ENCODE measurements at regions not wholly inside any gene's neighbourhood (a gene's known extent, or its start where the extent isn't known, plus 50 kb on each side); places are given as distances from the start of the nearest gene placed in this dataset.

DNA sequence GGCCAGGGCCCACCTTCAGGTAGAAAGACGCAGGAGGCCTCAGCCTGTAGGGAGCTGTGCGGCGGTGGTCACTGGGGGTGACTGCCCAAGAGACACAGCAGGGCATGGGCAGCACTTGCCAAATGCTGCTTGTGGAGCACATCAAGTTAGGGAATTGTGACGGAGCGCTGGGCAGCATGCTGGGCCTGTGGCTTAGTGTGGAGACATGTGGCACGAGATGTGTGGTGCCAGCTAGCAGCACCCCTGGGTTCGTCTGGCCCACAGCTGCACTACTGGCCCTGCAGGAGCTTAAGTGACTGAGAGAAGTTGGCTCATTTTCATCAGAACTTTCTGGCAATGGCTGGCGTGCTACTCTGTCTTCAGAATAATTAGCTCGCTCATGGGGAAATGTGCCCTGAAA is 213.1 kb upstream of the SYNDIG1 start:
- no peak for FAIRE-seq

DNA sequence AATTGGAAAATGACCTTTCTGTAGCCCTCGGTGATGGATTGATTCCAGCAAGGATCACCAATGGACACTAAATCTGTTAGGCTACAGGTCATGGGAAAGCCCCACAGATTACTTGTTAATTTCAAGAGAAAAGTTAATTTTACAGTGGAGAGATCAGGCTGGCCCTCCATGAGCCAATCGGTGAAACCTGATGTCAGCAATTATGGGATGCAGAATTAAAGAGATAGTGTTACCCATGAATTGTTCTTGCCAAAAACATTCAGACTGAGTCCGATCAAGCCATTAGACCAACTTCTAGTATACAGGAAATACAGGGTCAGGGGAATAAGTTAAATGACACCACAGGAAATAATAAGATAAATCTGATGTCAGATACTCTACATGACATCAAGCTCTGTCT is 214.9 kb upstream of the SYNDIG1 start:
- FAIRE-seq = no peak

DNA sequence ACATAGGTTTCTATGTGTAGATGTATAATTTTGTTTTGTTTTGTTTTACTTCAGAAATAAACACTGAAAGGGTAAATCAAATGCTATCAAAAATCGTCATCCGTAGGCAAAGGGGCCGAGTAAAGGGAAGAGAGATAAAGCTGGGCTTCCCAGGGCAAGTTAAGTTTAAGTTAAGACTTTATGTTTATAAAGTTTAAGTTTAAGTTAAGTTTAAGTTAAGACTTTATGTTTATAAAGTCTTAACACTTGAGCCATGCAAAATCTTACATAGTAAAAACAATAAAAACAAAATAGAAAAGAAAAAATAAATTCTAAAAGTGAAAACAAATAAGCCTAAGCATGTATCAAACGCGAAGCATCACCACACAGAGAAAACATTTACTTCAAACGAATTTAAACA is 216.1 kb upstream of the SYNDIG1 start:
- FAIRE-seq = no peak

DNA sequence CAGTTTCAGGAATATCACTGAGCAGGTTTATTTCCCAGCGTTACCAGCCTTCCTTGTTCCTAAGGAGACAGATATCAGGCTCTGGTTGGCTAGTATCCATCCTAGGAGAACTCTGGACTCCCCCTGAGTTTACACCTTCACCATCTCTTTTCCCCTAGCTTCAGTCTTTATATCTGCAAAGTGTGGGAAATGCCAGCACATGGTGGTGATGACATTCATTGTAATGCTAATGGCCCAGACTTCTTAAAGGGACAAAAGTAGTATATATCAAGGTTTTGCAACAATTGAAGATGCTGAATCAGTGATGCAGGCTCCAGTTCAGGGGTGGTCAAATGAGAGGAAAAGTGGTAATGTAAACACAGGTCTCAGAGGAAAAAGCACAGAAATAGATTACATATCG is 224.3 kb upstream of the SYNDIG1 start:
- no peak for FAIRE-seq

DNA sequence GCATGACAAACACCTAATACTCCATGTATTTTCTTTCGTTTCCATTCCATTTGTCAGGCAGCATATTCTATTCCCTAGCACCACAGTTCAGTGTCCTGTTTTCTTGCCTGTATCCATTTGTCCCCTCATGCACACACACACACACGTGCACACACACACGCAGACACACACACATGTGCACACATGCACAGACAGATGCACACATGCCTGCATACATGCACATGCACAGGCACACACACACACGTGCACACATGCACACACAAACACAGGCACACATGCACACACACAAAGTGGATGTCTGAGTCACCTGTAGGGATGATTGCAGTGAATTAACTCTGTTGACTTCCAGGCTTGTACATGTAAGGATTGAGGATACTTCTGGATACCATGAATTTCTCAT is 226.7 kb upstream of the SYNDIG1 start:
- no peak for FAIRE-seq

DNA sequence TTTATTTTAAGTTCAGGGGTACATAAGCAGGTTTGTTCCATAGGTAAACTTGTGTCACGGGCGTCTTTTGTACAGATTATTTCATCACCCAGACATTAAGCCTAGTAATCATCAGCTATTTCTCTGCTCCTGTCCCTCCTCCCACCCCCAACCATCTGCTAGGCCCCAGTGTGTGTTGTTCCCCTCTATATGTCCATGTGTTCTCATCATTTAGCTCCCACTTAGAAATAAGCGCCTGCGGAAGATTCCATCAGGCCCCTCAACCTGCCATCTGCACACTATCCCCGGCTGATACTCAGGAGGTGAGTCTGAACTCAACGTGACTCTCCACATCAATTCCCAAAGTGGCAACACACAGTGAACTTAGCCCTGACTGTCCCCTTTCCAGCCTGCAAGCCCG is 228.0 kb upstream of the SYNDIG1 start:
- no peak for FAIRE-seq

DNA sequence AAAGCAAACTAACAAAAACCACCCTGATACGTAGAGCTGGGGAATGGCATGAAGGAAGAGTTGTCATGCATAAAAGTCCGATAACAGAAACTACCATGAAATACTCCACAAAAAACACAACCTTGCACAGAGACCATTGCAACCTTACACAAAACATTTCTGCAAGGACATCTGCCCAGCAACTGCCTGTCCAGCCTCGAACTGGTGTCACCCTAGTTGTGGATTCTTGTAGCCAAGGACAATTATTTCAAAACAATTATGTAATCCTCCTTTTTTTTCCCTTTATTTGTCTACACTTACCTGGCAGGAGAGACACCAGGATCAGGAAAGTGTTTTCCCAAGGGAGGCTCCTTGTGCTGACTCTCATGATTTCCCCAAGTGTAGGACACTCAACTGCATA is 232.5 kb upstream of the SYNDIG1 start:
- FAIRE-seq = no peak

DNA sequence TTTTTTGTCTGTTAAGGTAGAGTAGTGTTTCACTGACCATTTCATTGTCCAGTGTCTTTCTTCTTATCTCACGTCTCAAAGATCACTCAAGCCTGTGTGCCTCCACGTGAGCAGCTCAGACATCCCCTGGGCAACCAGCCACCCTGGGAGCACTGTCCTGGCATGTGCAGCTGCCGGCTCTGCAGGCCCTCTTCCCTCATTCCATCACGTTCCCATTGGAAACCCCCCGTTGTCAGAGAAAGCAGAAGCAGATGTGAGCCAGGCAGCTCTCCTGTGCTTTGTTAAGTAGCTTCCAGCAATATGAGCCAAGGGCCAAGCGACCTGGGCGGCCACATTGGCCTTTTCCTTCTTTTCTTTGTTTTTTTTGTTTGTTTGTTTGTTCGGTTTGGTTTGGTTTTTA is 233.2 kb upstream of the SYNDIG1 start:
- no peak for FAIRE-seq

DNA sequence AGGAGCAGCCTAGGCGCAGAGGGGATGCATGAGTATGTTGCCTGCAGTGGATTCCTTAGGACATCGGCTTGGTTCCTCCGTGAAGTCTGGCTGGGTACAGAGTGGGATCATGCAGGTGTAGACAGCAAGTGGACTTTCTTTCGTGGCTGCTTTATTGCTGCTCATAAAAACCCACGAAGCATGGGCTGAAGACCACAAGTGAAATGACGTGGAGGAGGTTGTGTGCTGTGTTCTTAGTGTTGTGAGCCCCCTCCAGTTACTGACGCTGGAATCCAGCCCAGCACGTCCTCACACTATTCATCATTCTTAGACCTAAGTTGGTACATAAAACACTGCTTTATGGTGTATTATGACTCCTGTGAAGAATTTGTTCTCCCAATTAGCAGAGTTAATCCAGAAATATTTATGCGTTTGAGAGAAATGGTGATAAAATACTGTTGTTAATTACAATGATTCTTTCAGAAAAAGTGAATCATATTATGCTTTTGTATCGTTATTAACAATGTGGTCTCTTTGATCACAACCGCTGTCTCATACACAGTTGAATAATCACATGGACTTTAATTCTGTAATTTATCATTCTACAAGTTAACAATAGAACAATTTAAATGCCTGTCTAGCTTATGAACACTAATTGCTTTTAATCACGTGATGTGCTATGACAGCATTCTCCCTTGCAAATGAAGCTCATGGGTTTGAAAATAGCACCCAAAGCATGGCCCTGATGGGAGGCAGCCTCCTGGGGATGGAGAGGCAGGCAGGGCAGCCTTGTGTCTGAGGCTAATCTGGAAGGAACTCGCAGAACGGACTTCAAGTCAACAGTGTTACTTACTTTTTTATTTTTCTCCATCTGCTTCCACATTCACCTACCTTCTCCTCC is 233.9 kb upstream of the SYNDIG1 start:
- FAIRE-seq = no peak

DNA sequence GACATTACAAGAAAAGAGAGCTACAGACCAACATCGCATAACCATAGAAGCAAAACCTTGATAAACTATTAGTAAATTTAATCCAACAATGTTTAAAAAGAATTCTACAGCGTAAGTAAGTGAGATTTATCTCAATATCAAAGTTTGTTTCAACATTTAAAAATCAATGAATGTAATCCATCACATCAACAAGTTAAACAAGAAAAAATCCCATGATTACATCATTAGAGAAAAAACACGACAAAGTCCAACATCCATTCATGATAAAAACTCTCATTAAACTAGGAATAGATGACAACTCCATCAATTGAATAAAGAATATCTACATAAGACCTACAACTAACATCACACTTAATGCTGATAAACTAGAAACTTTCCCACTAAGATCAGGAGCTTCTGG is 239.0 kb upstream of the GGTLC1 start:
- no peak for FAIRE-seq

DNA sequence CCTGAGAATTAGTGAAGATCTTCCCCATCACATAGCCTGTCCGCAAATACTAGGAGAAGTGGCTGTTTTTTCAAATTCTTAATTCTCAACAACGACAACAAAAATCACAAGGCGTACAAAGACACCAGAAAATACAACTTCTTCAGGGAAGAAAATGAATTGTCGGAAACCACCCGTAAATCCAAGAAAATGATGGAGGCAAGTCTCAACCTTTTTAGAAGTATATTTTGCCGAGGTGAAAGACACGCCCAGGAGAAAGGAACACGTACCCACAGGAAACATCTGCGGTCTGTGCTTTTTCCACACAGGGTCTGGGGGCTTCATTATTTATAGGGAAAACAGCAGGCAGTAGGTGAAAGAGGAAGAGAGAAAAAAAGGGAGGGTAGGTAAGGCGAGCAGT is 223.9 kb upstream of the GGTLC1 start:
- FAIRE-seq = no peak

DNA sequence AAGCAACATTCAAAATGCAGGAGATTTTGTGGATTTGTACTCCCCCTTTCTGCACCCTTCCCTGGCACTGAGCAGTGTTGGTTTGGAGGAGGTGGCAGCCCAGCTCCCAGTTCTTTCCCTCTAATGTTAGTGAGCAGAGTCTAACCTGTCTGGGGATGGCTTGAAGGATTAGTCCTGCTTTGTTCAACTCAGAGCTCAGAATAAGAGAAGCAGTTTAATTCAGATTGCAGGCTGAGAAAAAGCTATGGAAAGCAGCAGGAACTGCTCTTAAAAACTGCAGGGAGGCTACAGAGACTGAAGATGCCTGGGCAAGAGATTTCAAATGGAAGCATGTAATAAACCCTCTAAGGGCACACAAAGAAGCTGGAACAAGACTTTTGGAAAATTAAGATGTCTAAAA is 223.4 kb upstream of the GGTLC1 start:
- FAIRE-seq = no peak

DNA sequence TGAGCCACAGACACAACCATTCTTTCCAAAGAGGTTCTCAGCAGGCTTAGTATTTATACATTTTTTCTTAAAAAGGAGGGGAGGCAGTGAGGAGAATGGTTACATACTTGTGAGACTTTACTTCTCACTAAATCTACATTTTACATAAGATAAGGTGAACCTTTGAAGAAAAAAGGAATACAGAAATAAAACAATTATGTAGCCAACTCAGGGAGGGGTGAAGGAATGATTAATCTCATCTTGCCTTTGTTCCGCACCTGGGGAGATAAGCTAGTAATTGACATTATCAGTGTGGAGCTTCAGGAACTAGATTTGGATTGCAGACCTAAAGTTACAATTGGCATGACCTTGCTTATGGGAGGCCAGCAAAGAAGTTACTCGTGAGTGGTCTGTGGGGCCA is 221.8 kb upstream of the GGTLC1 start:
- no peak for FAIRE-seq

DNA sequence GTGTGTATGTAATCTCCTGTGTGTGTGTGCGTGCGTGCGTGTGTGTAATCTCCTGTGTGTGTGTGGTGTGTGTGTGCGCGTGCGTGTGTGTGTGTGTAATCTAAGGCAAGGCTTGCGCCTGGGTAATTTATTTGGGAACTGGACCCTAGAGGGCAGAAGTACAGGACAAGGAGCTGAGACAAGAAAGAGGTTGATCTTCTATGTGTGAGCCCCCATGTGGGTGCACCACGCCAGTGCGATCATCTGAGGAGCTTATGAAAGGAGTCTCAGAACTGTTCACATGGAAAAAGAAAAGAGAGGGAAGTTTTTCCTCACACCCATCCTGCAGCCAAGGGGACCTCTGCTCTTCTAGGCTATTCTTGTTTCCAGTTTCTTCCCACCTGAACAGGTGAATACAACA is 220.1 kb upstream of the GGTLC1 start:
- FAIRE-seq = no peak

DNA sequence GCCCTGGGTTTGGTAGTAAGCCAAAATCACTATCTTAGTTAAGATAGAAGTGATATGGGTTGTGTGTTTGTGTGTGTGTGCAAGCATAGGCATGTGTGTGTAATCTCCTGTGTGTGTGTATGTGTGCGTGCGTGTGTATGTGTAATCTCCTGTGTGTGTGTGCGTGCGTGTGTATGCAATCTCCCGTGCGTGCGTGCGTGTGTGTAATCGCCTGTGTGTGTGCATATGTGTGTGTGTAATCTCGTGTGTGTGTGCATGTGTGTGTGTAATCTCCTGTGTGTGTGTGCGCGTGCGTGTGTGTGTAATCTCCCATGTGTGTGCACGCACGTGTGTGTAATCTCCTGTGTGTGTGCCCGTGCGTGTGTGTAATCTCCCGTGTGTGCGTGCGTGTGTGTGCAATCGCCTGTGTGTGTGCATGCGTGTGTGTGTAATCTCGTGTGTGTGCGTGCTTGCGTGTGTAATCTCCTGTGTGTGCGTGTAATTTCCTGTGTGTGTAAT is 219.3 kb upstream of the GGTLC1 start:
- no peak for FAIRE-seq

DNA sequence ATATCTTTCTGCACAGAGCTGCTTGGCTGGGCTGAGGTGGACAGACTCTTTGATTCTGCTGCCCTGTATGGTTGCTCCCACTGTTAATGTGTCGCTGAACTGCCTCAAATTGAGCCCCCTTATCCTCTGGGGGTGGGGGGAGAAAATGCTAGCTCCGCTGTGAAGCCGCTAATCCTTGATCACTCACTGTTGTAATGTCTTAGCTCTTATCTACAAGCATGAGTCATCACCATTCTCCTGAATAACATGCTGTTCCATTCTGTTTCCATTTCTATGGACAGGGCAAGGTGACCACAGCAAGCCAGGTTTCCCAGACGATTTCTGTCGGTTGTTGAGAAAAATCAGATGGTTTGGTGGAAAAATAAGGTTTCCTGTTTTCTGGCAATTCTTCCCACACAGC is 218.4 kb upstream of the GGTLC1 start:
- no peak for FAIRE-seq

DNA sequence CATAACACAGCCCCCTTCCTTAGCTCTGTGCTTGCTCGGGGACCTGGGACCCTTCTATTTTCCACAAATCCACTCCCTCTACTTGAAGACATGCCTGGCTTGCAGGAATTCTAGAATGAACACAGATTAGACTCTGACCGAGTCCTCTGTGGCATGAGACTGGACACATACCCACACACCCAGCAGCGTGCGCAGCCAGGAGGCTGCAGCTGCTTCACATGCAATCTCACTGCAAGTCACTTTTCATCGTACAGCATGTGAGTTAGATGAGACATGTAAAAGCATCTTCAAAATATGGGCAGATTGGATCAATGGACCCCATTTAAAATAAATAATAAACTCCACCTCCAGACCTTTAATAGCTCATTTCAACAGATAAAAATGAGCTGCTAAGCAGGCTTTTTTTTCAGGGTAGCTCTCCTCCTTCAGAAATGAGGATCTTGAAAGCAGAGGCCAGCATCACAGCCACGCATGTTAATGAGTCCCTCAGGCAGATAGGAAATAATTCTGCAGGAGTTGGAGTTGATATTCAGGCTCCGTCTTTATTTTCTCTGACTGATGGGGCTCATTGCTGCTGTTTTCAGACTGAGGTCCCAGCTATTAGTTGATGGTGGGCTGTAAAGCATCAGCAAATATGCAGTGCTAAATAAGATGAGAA is 215.1 kb upstream of the GGTLC1 start:
- no peak for FAIRE-seq

DNA sequence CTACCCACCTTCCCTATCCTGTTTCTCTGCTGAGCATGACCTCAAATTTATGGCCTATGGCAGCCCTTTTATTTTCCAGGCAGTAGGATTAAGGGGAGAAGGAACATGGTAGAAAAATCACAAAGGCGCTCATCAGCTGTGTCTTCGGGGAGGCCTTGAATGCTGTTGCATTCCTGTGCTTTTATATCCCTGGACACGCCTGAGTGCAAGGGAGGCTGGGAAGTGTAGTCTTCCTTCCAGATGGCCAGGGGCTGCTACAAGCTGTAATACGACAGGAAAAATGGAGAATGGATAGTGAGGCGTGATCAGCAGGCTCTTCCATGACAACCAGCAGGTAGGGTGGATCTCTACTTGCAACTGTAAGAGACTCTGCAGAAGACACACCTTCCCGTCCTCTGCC is 210.9 kb upstream of the GGTLC1 start:
- no peak for FAIRE-seq

DNA sequence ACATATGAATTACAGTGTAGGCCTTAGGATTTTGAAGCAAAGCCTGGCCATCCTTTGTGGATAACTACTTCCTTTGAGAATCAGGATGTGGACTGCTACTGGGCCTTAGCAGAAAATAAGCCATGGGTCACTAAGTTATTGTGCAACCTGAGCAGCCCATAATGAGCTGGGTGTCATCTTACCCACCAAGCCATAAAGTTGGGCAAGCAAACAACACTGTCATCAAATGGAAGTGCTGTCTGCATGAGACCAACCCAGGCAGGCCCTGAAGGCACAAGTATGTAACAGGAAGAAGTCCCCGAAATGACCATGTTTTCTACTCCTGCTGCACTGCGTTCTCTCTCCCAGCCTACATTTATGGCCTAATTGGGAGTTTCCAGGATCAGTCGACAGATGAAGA is 205.6 kb upstream of the GGTLC1 start:
- no peak for FAIRE-seq

DNA sequence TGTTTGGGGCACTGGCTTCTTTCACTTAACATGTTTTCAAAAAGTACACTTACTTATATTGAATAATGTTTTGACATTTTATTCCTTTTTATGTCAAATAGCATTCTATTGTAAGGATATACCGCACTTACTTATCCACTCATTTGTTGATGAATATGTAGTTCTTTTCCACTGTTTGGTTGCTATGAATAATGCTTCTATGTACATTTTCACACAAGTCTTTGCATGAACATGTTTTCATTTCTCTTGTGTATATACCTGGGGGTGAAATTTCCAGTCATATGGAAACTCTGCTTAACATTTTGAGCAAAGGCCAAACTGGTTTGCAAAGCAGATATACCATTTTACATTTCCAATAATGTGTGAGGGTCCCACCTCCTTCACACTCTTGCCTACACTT is 202.3 kb upstream of the GGTLC1 start:
- FAIRE-seq = no peak

DNA sequence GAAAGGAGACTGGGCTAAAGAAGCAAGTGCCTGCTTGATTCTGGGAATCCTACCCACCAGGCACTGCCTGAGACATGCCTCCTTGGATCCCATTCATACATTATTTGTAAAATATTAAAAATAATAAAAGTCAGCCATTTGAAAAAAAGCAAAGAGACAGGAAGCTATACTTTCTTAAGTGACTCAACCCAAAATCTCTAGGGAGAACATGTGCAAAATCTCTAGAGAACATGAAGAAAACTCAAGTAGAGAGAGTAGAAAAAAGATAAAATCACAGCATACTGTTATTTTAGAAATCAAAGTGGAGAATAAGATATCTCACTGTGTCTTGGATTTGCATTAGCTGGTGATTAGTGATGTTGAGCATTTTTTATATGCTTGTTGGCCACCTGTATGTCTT is 197.2 kb upstream of the GGTLC1 start:
- no peak for FAIRE-seq

DNA sequence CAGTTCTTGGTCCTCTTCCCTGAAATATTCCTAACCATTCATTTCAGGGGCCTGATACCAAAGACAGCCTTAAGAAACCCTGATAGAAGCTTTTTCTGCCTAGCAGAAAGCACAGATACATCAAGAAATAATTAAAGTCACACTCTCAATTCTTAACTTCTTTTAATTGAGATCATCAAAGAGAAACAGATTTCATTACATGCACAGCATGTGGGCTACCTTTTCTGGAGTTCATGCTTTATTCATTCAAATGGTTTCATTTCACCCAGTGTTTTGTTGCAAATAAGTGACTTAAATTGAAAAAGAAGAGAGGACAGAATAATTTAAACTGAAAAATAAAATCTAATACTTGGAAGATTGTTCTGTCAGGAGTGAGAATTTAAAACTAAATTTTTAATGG is 192.6 kb upstream of the GGTLC1 start:
- FAIRE-seq = no peak

DNA sequence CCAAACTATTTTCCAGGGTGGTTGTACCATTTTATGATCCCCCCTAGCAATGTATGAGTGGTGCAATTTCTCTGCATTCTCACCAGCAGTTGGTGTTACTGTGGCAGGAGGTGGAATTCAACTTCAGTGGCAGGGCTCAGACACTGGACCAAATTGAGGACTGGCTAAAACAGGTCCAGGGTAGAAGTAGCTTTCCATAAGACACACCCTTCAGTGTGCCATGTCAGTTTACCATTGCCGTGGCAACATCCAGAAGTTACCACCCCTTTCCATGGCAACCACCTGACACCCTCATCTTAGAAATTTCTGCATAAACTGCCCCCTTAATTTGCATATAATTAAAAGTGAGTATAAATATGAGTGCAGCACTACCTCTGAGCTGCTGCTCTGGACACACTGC is 180.7 kb upstream of the GGTLC1 start:
- no peak for FAIRE-seq

DNA sequence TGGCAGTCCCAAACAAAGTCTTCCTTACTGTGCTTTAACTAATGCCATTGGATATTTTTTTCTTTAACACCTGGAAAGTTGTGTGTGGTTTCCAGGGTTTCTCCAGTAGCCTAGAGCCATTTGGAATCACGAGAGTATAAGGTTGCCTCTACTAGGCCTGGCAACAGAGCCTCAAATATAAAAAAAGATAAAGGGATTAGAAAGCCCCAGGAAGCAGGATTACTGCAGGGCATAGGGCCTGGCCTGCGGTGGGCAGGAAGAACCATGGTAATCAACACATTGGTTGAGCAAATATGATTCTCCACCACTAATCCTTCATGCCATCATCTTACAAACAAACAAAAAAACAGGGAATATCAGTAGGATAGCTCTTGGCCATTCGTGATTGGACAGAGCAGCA is 177.8 kb upstream of the GGTLC1 start:
- FAIRE-seq = no peak

DNA sequence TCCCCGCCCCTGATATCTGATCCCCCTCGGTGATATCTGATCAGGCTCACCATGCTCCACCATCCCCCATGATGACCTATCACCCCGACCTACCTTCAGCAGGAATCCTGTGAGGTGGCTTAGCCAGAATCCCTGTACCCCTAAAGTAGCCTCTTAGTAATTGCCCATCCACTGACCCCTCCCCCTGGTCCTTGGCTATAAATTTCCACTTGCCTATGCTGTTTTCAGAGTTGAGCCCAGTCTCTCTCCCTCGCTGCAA is 177.5 kb upstream of the GGTLC1 start:
- FAIRE-seq = no peak

All from endometrium (tissue), 2 donors.